HCT116 (cell line): ENCODE measurements at regions not wholly inside any gene's neighbourhood (a gene's known extent, or its start where the extent isn't known, plus 50 kb on each side); places are given as distances from the start of the nearest gene placed in this dataset.

Source experiments
- ATAC-seq: fragments of 200-7000 bp; cut with Tn5 transposase; 2 replicates; pipeline ENCODE4 v1.9.1; 2020; ENCODE audit warnings: mild to moderate bottlenecking, moderate library complexity
- BruUV-seq: library from RNA; stranded (reverse); fragments of 400-500 nt; replicated peaks from 2 replicates; lab custom pipeline; 2021; lab: Mats Ljungman, UMichigan
- CTCF ChIA-PET: fragments of 300-600 bp; sonication (Branson Sonifier 250); formaldehyde crosslinking; loops from one replicate; lab custom pipeline; 2021; ENCODE audit warnings: antibody characterized with exemption; lab: Charles Lee
- POLR2A ChIA-PET: fragments of 300-600, 350-600 bp; sonication (Branson Sonifier 250); formaldehyde crosslinking; loops from one replicate; lab custom pipeline; 2021; ENCODE audit warnings: antibody characterized with exemption; lab: Charles Lee
- RAD21 ChIA-PET, 2 experiments: fragments of 300-600 bp; sonication (Branson Sonifier 250); formaldehyde crosslinking; loops; one replicate each; lab custom pipeline; 2023; ENCODE audit warnings: low total read pairs in 2 of 2; ENCODE audit not compliant: uncharacterized antibody in 2 of 2, unreplicated experiment in 2 of 2, low non-redundant PET in 1 of 2; lab: Charles Lee
- DNase-seq: peaks from one replicate; pipeline ENCODE4 v3.0.0-alpha.2; 2010; ENCODE audit warnings: low read depth, low spot score
- H2AFZ ChIP-seq: fragments of 200-600 bp; shearing (Covaris generic), sonication (generic); 2 replicates; pipeline ENCODE4 v1.6.1; 2017; ENCODE audit warnings: low read depth, mixed run types, mixed read lengths, antibody characterized with exemption, low read length; ENCODE audit not compliant: poor library complexity, severe bottlenecking
- H3K27ac ChIP-seq: 2 replicates; pipeline ENCODE4 v1.5.1; 2012; ENCODE audit warnings: low read depth, low read length
- H3K27me3 ChIP-seq: fragments of 200-600 bp; sonication (generic); 2 replicates; pipeline ENCODE4 v1.6.1; 2016; ENCODE audit warnings: mixed run types, low read length, mixed read lengths; ENCODE audit not compliant: insufficient read depth
- H3K36me3 ChIP-seq, 2 experiments: fragments of 200-500 bp in 1 of 2; fragments of 200-600 bp in 1 of 2; sonication (Bioruptor generic) in 1 of 2; sonication (generic) in 1 of 2; 2 replicates each; pipeline versions ENCODE4 v1.5.1 to v1.6.1; 2014 to 2016; ENCODE audit warnings: low read length in 2 of 2, inconsistent platforms in 1 of 2, mixed read lengths in 1 of 2, mixed run types in 1 of 2; ENCODE audit not compliant: insufficient read depth in 2 of 2, control insufficient read depth in 1 of 2
- H3K4me1 ChIP-seq, 2 experiments: fragments of 200-600 bp in 1 of 2; sonication (generic) in 1 of 2; 2 replicates each; pipeline versions ENCODE4 v1.5.1 to v1.6.1; 2012 to 2017; ENCODE audit warnings: low read length in 2 of 2, inconsistent platforms in 1 of 2, mild to moderate bottlenecking in 1 of 2, mixed read lengths in 1 of 2, mixed run types in 1 of 2, moderate library complexity in 1 of 2; ENCODE audit not compliant: insufficient read depth in 2 of 2, control insufficient read depth in 1 of 2
- H3K4me2 ChIP-seq: fragments of 200-600 bp; sonication (generic); 2 replicates; pipeline ENCODE4 v1.6.1; 2017; ENCODE audit warnings: mixed run types, low read length, mixed read lengths
- H3K4me3 ChIP-seq, 2 experiments: fragments of 200-600 bp in 1 of 2; sonication (generic) in 1 of 2; replicated peaks in 1 of 2; 2 replicates each; pipeline ENCODE4 v1.5.1; 2011 to 2016; ENCODE audit warnings: low read length in 2 of 2, control low read depth in 1 of 2, low read depth in 1 of 2, mild to moderate bottlenecking in 1 of 2, mixed read lengths in 1 of 2, mixed run types in 1 of 2
- H3K79me2 ChIP-seq: fragments of 200-600 bp; sonication (generic); 2 replicates; pipeline ENCODE4 v1.6.1; 2017; ENCODE audit warnings: mild to moderate bottlenecking, mixed run types, low read length, moderate library complexity, mixed read lengths; ENCODE audit not compliant: insufficient read depth
- H3K9ac ChIP-seq: fragments of 200-600 bp; sonication (generic); 2 replicates; pipeline ENCODE4 v1.6.1; 2016; ENCODE audit warnings: low read length, mixed read lengths
- H3K9me2 ChIP-seq: fragments of 200-600 bp; sonication (generic), shearing (Covaris generic); 2 replicates; pipeline ENCODE4 v1.6.1; 2017; ENCODE audit warnings: mixed run types, mild to moderate bottlenecking, moderate library complexity; ENCODE audit not compliant: insufficient read depth
- H3K9me3 ChIP-seq, 2 experiments: fragments of 200-500 bp in 1 of 2; fragments of 200-600 bp in 1 of 2; sonication (Bioruptor generic) in 1 of 2; sonication (generic) in 1 of 2; 2 replicates each; pipeline ENCODE4 v1.6.1; 2014 to 2017; ENCODE audit warnings: low read length in 2 of 2, mixed read lengths in 2 of 2, inconsistent platforms in 1 of 2, low read depth in 1 of 2, mild to moderate bottlenecking in 1 of 2, mixed run types in 1 of 2, moderate library complexity in 1 of 2; ENCODE audit not compliant: control insufficient read depth in 1 of 2, insufficient read depth in 1 of 2
- H4K20me1 ChIP-seq: fragments of 200-600 bp; sonication (generic), shearing (Covaris generic); 2 replicates; pipeline ENCODE4 v1.6.1; 2017; ENCODE audit warnings: mixed run types, mild to moderate bottlenecking, moderate library complexity; ENCODE audit not compliant: insufficient read depth
- CBX3 ChIP-seq: IDR thresholded peaks from 2 replicates; pipeline ENCODE4 v1.6.1; 2012; ENCODE audit warnings: low read depth
- EZH2 ChIP-seq: fragments of 200-600 bp; sonication (generic); IDR thresholded peaks from 2 replicates; pipeline ENCODE4 v1.6.1; 2017; ENCODE audit warnings: antibody characterized with exemption, mixed run types
- EZH2phosphoT487 ChIP-seq: fragments of 200-600 bp; IDR thresholded peaks from 2 replicates; pipeline ENCODE4 v1.6.1; 2018; ENCODE audit warnings: antibody characterized with exemption, borderline replicate concordance
- FOSL1 ChIP-seq: IDR thresholded peaks from 2 replicates; pipeline ENCODE4 v1.6.1; 2012; ENCODE audit warnings: low read depth
- POLR2A ChIP-seq: IDR thresholded peaks from 2 replicates; pipeline ENCODE4 v1.7.0; 2011; ENCODE audit warnings: borderline replicate concordance; ENCODE audit not compliant: insufficient read depth, insufficient read length; ENCODE audit errors: extremely low read depth
- RAD21 ChIP-seq: IDR thresholded peaks from 2 replicates; pipeline ENCODE4 v1.6.1; 2012; ENCODE audit warnings: low read depth, mild to moderate bottlenecking
- REST ChIP-seq: IDR thresholded peaks from 2 replicates; pipeline ENCODE4 v1.6.1; 2012; ENCODE audit warnings: low read depth
- ZBTB33 ChIP-seq: IDR thresholded peaks from 2 replicates; pipeline ENCODE4 v1.6.1; 2011; ENCODE audit warnings: mild to moderate bottlenecking, low read length, moderate library complexity; ENCODE audit not compliant: insufficient replicate concordance; ENCODE audit errors: extremely low read depth
- intact Hi-C: fragments of 100-400 bp; cut with micrococcal nuclease; formaldehyde crosslinking; loops from 2 replicates; pipeline ENCODE4 v1.10.0; 2022
- TF ChIP-seq, protein P1 (sequence below): IDR thresholded peaks from 2 replicates; pipeline ENCODE4 v1.6.1; 2012

- H3K4me1 ChIP-seq: no peaks in the 10 kb centered on the region
- no TSS peak for BruUV-seq
- RAD21 ChIA-PET: no interaction called here
- H3K9me3 ChIP-seq: no peaks in the 10 kb centered on the region
- no peaks in the 10 kb centered on the region for H3K9me2 ChIP-seq
- no peaks in the 10 kb centered on the region for H3K36me3 ChIP-seq
- H3K4me3 ChIP-seq: no peak overlapping the region
- no peak overlapping the region for H3K27ac ChIP-seq
- H3K9ac ChIP-seq: no peak overlapping the region
- H3K79me2 ChIP-seq: no peaks in the 10 kb centered on the region
- DNase-seq (no peak), ATAC-seq (no peak)
- H3K27me3 ChIP-seq: 0 out of 2 replicates have a peak, but pooled peaks cover 6% of the 10 kb centered on the region
- H2AFZ ChIP-seq: no peak overlapping the region
- POLR2A ChIA-PET: no interaction called here
- no peak overlapping the region for H3K4me2 ChIP-seq
- CTCF ChIA-PET: no interaction called here
- H4K20me1 ChIP-seq: no peaks in the 10 kb centered on the region
- intact Hi-C loops: no loop called here
- TF ChIP-seq, protein P1, sequence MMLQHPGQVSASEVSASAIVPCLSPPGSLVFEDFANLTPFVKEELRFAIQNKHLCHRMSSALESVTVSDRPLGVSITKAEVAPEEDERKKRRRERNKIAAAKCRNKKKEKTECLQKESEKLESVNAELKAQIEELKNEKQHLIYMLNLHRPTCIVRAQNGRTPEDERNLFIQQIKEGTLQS: no peak
- TF ChIP-seq REST (no peak), POLR2A (no peak), ZBTB33 (no peak), EZH2 (no peak), EZH2phosphoT487 (no peak), FOSL1 (no peak), CBX3 (no peak), RAD21 (no peak)
These were observed 149.6 kb downstream of the LINC00237 start for GRCh38 chr20:20956513-20956931.
